ENCODE measurements at regions not wholly inside any gene's neighbourhood (a gene's known extent, or its start where the extent isn't known, plus 50 kb on each side); places are given as distances from the start of the nearest gene placed in this dataset.

- DNase-seq (ENCODE audit: low read depth in 2 of 3, low spot score in 2 of 3) = no peak
These were observed 161.5 kb upstream of the ZEB2 start for GRCh38 chr2:144681389-144681788.

- no peak for DNase-seq (ENCODE audit: low read depth in 2 of 3, low spot score in 2 of 3)
These were observed 160.0 kb upstream of the ZEB2 start for GRCh38 chr2:144679942-144680341.

- no peak for DNase-seq (ENCODE audit: low read depth in 2 of 3, low spot score in 2 of 3)
These were observed 158.8 kb upstream of the ZEB2 start for GRCh38 chr2:144678736-144679135.

- DNase-seq (ENCODE audit: low read depth in 2 of 3, low spot score in 2 of 3) = no peak
These were observed 155.8 kb upstream of the ZEB2 start for GRCh38 chr2:144675731-144676130.

GRCh38 chr2:144675331-144675730 lies 155.4 kb upstream of the ZEB2 start:
- no peak for DNase-seq (ENCODE audit: low read depth in 2 of 3, low spot score in 2 of 3)

- no peak for DNase-seq (ENCODE audit: low read depth in 2 of 3, low spot score in 2 of 3)
These were observed 154.2 kb upstream of the ZEB2 start for GRCh38 chr2:144674071-144674470.

GRCh38 chr2:144673456-144673855 lies 153.5 kb upstream of the ZEB2 start:
- no peak for DNase-seq (ENCODE audit: low read depth in 2 of 3, low spot score in 2 of 3)

GRCh38 chr2:144671695-144672455 lies 152.0 kb upstream of the ZEB2 start:
- no peak for DNase-seq (ENCODE audit: low read depth in 2 of 3, low spot score in 2 of 3)

GRCh38 chr2:144670738-144671137 lies 150.8 kb upstream of the ZEB2 start:
- DNase-seq (ENCODE audit: low read depth in 2 of 3, low spot score in 2 of 3) = no peak

- DNase-seq (ENCODE audit: low read depth in 2 of 3, low spot score in 2 of 3) = no peak
These were observed 150.2 kb upstream of the ZEB2 start for GRCh38 chr2:144670080-144670479.

- DNase-seq (ENCODE audit: low read depth in 2 of 3, low spot score in 2 of 3) = no peak
These were observed 149.5 kb upstream of the ZEB2 start for GRCh38 chr2:144669196-144669987.

- DNase-seq (ENCODE audit: low read depth in 2 of 3, low spot score in 2 of 3) = no peak
These were observed 148.7 kb upstream of the ZEB2 start for GRCh38 chr2:144668493-144669110.

GRCh38 chr2:144666032-144666431 lies 146.1 kb upstream of the ZEB2 start:
- DNase-seq (ENCODE audit: low read depth in 2 of 3, low spot score in 2 of 3) = no peak

GRCh38 chr2:144663207-144663606 lies 143.3 kb upstream of the ZEB2 start:
- no peak for DNase-seq (ENCODE audit: low read depth in 2 of 3, low spot score in 2 of 3)

GRCh38 chr2:144660518-144661316 lies 140.8 kb upstream of the ZEB2 start:
- no peak for DNase-seq (ENCODE audit: low read depth in 2 of 3, low spot score in 2 of 3)

GRCh38 chr2:144659731-144660275 lies 139.9 kb upstream of the ZEB2 start:
- peak in 1 of 3 experiments; percentile 42 for DNase-seq (ENCODE audit: low read depth in 2 of 3, low spot score in 2 of 3)

- DNase-seq (ENCODE audit: low read depth in 2 of 3, low spot score in 2 of 3) = no peak
These were observed 134.6 kb upstream of the ZEB2 start for GRCh38 chr2:144654523-144654922.

- DNase-seq (ENCODE audit: low read depth in 2 of 3, low spot score in 2 of 3) = no peak
These were observed 131.0 kb upstream of the ZEB2 start for GRCh38 chr2:144650907-144651306.

GRCh38 chr2:144648837-144649465 lies 129.0 kb upstream of the ZEB2 start:
- no peak for DNase-seq (ENCODE audit: low read depth in 2 of 3, low spot score in 2 of 3)

GRCh38 chr2:144645083-144645778 lies 125.3 kb upstream of the ZEB2 start:
- DNase-seq (ENCODE audit: low read depth in 2 of 3, low spot score in 2 of 3) = no peak

All from activated CD8-positive, alpha-beta memory T cell treated with anti-CD3 and anti-CD28 coated beads for 48 hours (primary cell).